Peyer's patch (tissue), 4 donors: ENCODE measurements at regions not wholly inside any gene's neighbourhood (a gene's known extent, or its start where the extent isn't known, plus 50 kb on each side); places are given as distances from the start of the nearest gene placed in this dataset.

Source experiments
- DNase-seq, 3 donors: peaks; one replicate each; pipeline ENCODE4 v3.0.0-alpha.2; 2017 to 2019
- H3K27ac ChIP-seq, 4 donors: fragments of 200-600 bp; sonication (generic); one replicate each; pipeline ENCODE4 v1.5.1; 2016 to 2019
- H3K27me3 ChIP-seq, 2 donors: fragments of 200-600 bp; sonication (generic); one replicate each; pipeline ENCODE4 v1.5.1; 2019
- H3K36me3 ChIP-seq, 3 donors: fragments of 200-600 bp; sonication (generic); one replicate each; pipeline ENCODE4 v1.5.1; 2016 to 2019
- H3K4me1 ChIP-seq, 4 donors: fragments of 200-600 bp; sonication (generic); one replicate each; pipeline ENCODE4 v1.5.1; 2016 to 2019
- H3K4me3 ChIP-seq, 4 donors: fragments of 200-600 bp; sonication (generic); 1 replicate in 3 of 4; 2 replicates in 1 of 4; pipeline ENCODE4 v1.5.1; 2016 to 2019; ENCODE audit warnings: mild to moderate bottlenecking in 1 of 4
- H3K9me3 ChIP-seq, 4 donors: fragments of 200-600 bp; sonication (generic); one replicate each; pipeline ENCODE4 v1.5.1; 2016 to 2019; ENCODE audit warnings: mild to moderate bottlenecking in 1 of 4
- CTCF ChIP-seq, 6 experiments: fragments of 450-650 bp in 4 of 6; fragments of 200-600 bp in 2 of 6; sonication (generic) in 1 of 6; IDR thresholded peaks; one replicate each; pipeline ENCODE4 v1.5.1; 2017 to 2019; ENCODE audit warnings: antibody characterized with exemption in 6 of 6, mild to moderate bottlenecking in 3 of 6, moderate library complexity in 1 of 6
- POLR2A ChIP-seq, 2 donors: fragments of 450-650 bp; IDR thresholded peaks; one replicate each; pipeline ENCODE4 v1.5.1; 2017; ENCODE audit warnings: antibody characterized with exemption in 2 of 2, mild to moderate bottlenecking in 2 of 2, moderate library complexity in 2 of 2

DNA sequence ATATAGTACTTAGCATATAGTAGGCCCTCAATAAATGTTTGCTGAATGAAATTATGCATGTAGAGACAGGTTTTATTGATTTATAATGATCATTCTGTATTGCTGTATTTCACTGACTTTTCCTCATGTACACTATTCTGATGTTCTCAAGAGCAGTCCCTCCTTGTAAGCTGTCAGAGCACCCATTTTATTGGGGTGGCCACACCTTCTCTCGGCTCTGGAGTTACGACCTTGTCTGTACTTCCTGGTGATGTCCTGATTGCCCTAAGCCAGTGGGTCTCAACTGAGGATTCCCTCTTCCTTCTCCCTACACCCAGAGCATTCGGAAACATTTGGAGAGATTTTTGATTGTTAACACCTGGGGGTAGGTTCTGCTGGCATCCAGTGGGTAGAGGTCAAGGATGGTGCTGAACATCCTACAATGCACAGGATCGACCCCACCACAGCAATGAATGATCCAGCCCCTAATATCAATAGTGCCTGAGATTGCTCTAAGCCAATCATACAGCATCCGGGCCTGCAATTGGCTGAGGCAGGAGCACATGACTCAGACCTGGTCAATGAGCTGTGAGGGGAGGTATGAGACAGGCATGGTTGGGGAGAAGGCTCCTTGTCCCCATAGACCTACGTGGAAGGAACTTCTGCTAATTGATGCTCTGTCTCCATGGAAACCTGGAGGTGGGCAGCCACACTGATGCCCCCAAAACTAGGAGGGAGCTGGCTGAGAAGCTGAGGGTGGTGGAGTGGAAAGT is 58.8 kb downstream of the CLDN34 start:
- H3K9me3 ChIP-seq: no peaks in the 10 kb centered on the region
- no peak for TF ChIP-seq CTCF (IDR thresholded peaks at IDR 0.05)
- no peaks in the 10 kb centered on the region for H3K27me3 ChIP-seq
- no peaks in the 10 kb centered on the region for H3K36me3 ChIP-seq
- no peak overlapping the region for H3K27ac ChIP-seq
- peak in 1 of 3 donors; percentile 39 for DNase-seq
- peaks cover 0 to 7% (median 0%) of the 10 kb centered on the region in 4 donors for H3K4me1 ChIP-seq
- no peak overlapping the region for H3K4me3 ChIP-seq

GRCh38 chrX:10028283-10029104 is 61.3 kb downstream of the CLDN34 start:
- no peak for DNase-seq
- Histone ChIP-seq H3K36me3 (no peaks in the 10 kb centered on the region), H3K4me1 (no peaks in the 10 kb centered on the region), H3K27ac (no peak overlapping the region), H3K27me3 (no peaks in the 10 kb centered on the region), H3K9me3 (no peaks in the 10 kb centered on the region), H3K4me3 (no peak overlapping the region)
- TF ChIP-seq POLR2A (IDR thresholded peaks at IDR 0.05): no peak
- no peak for TF ChIP-seq CTCF (IDR thresholded peaks at IDR 0.05)

DNA sequence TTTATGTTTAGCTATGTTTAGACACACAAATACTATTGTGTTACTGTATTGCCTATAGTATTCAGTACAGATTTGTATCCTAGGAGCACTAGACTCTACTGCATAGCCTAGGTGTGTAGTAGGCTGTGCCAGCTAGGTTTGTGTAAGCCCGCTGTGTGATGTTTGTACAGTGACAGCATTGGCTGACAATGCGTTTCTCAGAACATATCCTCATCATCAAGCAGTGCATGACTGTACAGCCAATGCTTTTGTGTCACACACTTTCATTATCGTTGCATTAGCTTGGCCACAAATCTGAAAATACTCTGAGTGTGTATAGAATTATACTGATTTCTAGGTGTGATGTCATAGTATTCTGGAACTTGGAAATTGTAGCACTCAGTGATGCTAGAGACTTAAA is 63.4 kb downstream of the CLDN34 start:
- H3K36me3 ChIP-seq: no peaks in the 10 kb centered on the region
- DNase-seq: no peak
- H3K4me3 ChIP-seq: no peak overlapping the region
- H3K4me1 ChIP-seq: no peaks in the 10 kb centered on the region
- no peaks in the 10 kb centered on the region for H3K27me3 ChIP-seq
- TF ChIP-seq POLR2A (IDR thresholded peaks at IDR 0.05): no peak
- no peak for TF ChIP-seq CTCF (IDR thresholded peaks at IDR 0.05)
- no peak overlapping the region for H3K27ac ChIP-seq
- H3K9me3 ChIP-seq: no peaks in the 10 kb centered on the region

DNA sequence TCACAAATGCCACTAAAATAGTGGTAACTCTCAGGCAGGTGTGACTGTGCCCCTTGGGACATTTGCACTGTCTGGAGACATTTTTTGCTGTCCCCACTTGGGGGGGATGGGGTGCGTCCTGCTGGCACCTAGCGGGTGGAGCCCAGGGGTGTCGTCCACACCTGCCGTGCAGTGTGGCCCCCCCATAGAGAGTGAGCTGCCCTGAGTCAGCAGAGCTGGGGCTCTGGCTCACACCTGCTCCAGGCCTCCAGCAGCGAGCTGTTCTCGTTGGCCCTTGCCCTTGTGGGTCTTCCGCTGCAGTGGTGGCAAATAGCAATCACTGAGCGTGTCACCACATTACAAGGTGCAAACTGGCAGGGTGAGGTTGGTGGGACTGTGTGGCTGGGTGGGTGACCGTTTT is 64.6 kb downstream of the CLDN34 start:
- H3K9me3 ChIP-seq: no peaks in the 10 kb centered on the region
- no peak overlapping the region for H3K4me3 ChIP-seq
- no peaks in the 10 kb centered on the region for H3K4me1 ChIP-seq
- TF ChIP-seq POLR2A (IDR thresholded peaks at IDR 0.05): no peak
- no peak for TF ChIP-seq CTCF (IDR thresholded peaks at IDR 0.05)
- H3K36me3 ChIP-seq: no peaks in the 10 kb centered on the region
- no peaks in the 10 kb centered on the region for H3K27me3 ChIP-seq
- H3K27ac ChIP-seq: no peak overlapping the region
- DNase-seq: peak in 1 of 3 donors; percentile 32

DNA sequence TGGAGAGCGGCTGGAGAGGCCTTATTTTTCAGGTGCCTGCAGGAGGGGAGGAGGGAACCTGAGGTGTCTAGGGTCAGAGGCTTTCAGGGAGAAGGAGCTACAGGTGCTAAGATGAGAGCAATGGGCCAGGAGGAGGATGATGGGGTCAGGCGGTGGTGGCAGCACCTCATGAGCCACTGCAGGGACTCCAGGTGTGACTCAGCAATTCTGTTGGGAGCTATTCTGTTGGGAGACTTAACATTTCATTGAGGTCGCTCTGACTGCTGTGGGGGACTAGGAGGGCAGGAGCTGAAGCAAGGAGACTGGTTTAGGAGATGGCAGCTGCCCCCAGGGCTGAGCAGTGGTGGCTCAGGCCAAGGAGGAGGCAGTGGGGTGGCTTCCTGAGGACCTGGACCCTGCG is 65.0 kb downstream of the CLDN34 start:
- H3K27ac ChIP-seq: no peak overlapping the region
- no peaks in the 10 kb centered on the region for H3K36me3 ChIP-seq
- no peak for DNase-seq
- no peaks in the 10 kb centered on the region for H3K4me1 ChIP-seq
- H3K4me3 ChIP-seq: no peak overlapping the region
- no peaks in the 10 kb centered on the region for H3K27me3 ChIP-seq
- H3K9me3 ChIP-seq: no peaks in the 10 kb centered on the region
- TF ChIP-seq POLR2A (IDR thresholded peaks at IDR 0.05): no peak
- no peak for TF ChIP-seq CTCF (IDR thresholded peaks at IDR 0.05)
